GM12878 (cell line): ENCODE measurements at regions not wholly inside any gene's neighbourhood (a gene's known extent, or its start where the extent isn't known, plus 50 kb on each side); places are given as distances from the start of the nearest gene placed in this dataset.

ENCODE experiments used
- CREM ChIP-seq: IDR thresholded peaks from 2 replicates; pipeline ENCODE4 v1.6.1; 2014; ENCODE audit warnings: antibody characterized with exemption, low read depth
- ETV6 ChIP-seq, 2 experiments: fragments of 450-650 bp in 1 of 2; IDR thresholded peaks in 1 of 2; conservative IDR thresholded peaks in 1 of 2; 2 replicates each; pipeline ENCODE4 v1.6.1; 2014; ENCODE audit warnings: antibody characterized with exemption in 1 of 2, borderline replicate concordance in 1 of 2, low read depth in 1 of 2, mild to moderate bottlenecking in 1 of 2, moderate library complexity in 1 of 2
- EZH2 ChIP-seq: IDR thresholded peaks from 2 replicates; pipeline ENCODE4 v1.6.1; 2012; ENCODE audit warnings: low read depth, mild to moderate bottlenecking, control low read depth, inconsistent platforms, low read length, borderline replicate concordance; ENCODE audit not compliant: control insufficient read depth
- FOXM1 ChIP-seq: IDR thresholded peaks from 2 replicates; pipeline ENCODE4 v1.6.1; 2012; ENCODE audit warnings: low read depth, mild to moderate bottlenecking, inconsistent platforms, low read length, moderate library complexity
- POU2F2 ChIP-seq: IDR thresholded peaks from 3 replicates; pipeline ENCODE4 v1.6.1; 2011; ENCODE audit warnings: low read depth, mild to moderate bottlenecking, low read length, borderline replicate concordance
- SIX5 ChIP-seq: IDR thresholded peaks from 2 replicates; pipeline ENCODE4 v1.6.1; 2011; ENCODE audit warnings: mild to moderate bottlenecking, low read depth, low read length, moderate library complexity; ENCODE audit not compliant: severe bottlenecking
- SMAD1 ChIP-seq: fragments of 450-650 bp; IDR thresholded peaks from 2 replicates; pipeline ENCODE4 v1.6.1; 2018; ENCODE audit warnings: mild to moderate bottlenecking, low read depth; ENCODE audit not compliant: partially characterized antibody
- SP1 ChIP-seq: IDR thresholded peaks from one replicate; pipeline ENCODE4 v1.6.1; 2011; ENCODE audit warnings: low read depth, low read length
- TF ChIP-seq, protein P1 (sequence below): fragments of 450-650 bp; formaldehyde crosslinking; IDR thresholded peaks from 2 replicates; pipeline ENCODE4 v1.5.0; 2022; ENCODE audit warnings: mild to moderate bottlenecking, missing genetic modification characterization
- TF ChIP-seq, protein P2 (sequence below), 3 experiments: IDR thresholded peaks in 2 of 3; conservative IDR thresholded peaks in 1 of 3; 2 replicates each; pipeline ENCODE4 v1.5.1; 2011; ENCODE audit warnings: low read depth in 3 of 3, low read length in 3 of 3, mild to moderate bottlenecking in 3 of 3, control low read depth in 2 of 3, moderate library complexity in 2 of 3, inconsistent platforms in 1 of 3, mixed read lengths in 1 of 3; ENCODE audit not compliant: control insufficient read depth in 2 of 3, insufficient read depth in 1 of 3; ENCODE audit errors: extremely low read depth in 1 of 3
- TF ChIP-seq, protein P3 (sequence below): fragments of 450-650 bp; IDR thresholded peaks from 2 replicates; pipeline ENCODE4 v1.6.1; 2017; ENCODE audit warnings: mild to moderate bottlenecking
- TF ChIP-seq, protein P4 (sequence below): IDR thresholded peaks from 2 replicates; pipeline ENCODE4 v1.6.1; 2012; ENCODE audit warnings: low read depth, low read length, improper control_type of control experiment

DNA sequence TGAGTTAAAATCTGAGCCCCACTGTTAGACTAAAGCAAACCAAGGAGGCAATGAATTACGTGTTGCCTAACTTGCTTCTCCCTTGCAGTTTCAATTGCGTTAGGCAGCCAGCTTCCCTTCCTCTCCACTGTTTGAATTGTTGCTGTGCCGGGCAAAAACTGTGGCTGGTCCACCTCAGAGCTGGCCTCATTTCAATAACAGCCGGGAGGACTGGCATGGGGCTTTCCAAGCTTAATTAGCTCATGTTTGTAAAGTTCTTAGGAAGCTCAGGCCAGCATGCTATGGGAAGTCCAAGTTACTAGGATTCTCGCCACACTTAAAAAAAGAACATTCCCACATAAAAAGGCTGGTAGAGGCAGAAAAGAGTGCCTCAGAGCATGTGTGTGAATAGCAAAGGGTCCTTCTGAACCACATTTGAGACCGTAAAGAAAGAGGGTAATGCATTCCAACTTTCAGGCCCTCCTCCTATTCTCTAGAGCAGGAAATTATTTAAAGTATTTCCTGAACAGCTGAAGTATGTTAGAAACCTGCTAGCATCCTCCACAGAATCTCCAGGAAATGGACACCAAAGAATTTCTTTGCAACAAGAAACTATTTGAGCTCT is 79.0 kb upstream of the SMURF2 start:
- TF ChIP-seq, protein P1, sequence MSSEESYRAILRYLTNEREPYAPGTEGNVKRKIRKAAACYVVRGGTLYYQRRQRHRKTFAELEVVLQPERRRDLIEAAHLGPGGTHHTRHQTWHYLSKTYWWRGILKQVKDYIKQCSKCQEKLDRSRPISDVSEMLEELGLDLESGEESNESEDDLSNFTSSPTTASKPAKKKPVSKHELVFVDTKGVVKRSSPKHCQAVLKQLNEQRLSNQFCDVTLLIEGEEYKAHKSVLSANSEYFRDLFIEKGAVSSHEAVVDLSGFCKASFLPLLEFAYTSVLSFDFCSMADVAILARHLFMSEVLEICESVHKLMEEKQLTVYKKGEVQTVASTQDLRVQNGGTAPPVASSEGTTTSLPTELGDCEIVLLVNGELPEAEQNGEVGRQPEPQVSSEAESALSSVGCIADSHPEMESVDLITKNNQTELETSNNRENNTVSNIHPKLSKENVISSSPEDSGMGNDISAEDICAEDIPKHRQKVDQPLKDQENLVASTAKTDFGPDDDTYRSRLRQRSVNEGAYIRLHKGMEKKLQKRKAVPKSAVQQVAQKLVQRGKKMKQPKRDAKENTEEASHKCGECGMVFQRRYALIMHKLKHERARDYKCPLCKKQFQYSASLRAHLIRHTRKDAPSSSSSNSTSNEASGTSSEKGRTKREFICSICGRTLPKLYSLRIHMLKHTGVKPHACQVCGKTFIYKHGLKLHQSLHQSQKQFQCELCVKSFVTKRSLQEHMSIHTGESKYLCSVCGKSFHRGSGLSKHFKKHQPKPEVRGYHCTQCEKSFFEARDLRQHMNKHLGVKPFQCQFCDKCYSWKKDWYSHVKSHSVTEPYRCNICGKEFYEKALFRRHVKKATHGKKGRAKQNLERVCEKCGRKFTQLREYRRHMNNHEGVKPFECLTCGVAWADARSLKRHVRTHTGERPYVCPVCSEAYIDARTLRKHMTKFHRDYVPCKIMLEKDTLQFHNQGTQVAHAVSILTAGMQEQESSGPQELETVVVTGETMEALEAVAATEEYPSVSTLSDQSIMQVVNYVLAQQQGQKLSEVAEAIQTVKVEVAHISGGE (CRISPR knock-in tag) = no peak
- TF ChIP-seq POU2F2 = no peak
- TF ChIP-seq, protein P2, sequence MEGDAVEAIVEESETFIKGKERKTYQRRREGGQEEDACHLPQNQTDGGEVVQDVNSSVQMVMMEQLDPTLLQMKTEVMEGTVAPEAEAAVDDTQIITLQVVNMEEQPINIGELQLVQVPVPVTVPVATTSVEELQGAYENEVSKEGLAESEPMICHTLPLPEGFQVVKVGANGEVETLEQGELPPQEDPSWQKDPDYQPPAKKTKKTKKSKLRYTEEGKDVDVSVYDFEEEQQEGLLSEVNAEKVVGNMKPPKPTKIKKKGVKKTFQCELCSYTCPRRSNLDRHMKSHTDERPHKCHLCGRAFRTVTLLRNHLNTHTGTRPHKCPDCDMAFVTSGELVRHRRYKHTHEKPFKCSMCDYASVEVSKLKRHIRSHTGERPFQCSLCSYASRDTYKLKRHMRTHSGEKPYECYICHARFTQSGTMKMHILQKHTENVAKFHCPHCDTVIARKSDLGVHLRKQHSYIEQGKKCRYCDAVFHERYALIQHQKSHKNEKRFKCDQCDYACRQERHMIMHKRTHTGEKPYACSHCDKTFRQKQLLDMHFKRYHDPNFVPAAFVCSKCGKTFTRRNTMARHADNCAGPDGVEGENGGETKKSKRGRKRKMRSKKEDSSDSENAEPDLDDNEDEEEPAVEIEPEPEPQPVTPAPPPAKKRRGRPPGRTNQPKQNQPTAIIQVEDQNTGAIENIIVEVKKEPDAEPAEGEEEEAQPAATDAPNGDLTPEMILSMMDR (IDR thresholded peaks at IDR 0.05 in 2 of 3, conservative IDR thresholded peaks at IDR 0.05 in 1 of 3; ENCODE audit: control insufficient read depth in 2 of 3, extremely low read depth in 1 of 3, insufficient read depth in 1 of 3, low read depth in 3 of 3, low read length in 3 of 3) = no peak
- TF ChIP-seq, protein P3, sequence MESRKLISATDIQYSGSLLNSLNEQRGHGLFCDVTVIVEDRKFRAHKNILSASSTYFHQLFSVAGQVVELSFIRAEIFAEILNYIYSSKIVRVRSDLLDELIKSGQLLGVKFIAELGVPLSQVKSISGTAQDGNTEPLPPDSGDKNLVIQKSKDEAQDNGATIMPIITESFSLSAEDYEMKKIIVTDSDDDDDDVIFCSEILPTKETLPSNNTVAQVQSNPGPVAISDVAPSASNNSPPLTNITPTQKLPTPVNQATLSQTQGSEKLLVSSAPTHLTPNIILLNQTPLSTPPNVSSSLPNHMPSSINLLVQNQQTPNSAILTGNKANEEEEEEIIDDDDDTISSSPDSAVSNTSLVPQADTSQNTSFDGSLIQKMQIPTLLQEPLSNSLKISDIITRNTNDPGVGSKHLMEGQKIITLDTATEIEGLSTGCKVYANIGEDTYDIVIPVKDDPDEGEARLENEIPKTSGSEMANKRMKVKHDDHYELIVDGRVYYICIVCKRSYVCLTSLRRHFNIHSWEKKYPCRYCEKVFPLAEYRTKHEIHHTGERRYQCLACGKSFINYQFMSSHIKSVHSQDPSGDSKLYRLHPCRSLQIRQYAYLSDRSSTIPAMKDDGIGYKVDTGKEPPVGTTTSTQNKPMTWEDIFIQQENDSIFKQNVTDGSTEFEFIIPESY = no peak
- TF ChIP-seq, protein P4, sequence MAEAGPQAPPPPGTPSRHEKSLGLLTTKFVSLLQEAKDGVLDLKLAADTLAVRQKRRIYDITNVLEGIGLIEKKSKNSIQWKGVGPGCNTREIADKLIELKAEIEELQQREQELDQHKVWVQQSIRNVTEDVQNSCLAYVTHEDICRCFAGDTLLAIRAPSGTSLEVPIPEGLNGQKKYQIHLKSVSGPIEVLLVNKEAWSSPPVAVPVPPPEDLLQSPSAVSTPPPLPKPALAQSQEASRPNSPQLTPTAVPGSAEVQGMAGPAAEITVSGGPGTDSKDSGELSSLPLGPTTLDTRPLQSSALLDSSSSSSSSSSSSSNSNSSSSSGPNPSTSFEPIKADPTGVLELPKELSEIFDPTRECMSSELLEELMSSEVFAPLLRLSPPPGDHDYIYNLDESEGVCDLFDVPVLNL = no peak
- no peak for TF ChIP-seq SIX5
- no peak for TF ChIP-seq ETV6 (conservative IDR thresholded peaks at IDR 0.05 in 1 of 2, IDR thresholded peaks at IDR 0.05 in 1 of 2; ENCODE audit: borderline replicate concordance in 1 of 2, low read depth in 1 of 2)
- no peak for TF ChIP-seq SMAD1
- no peak for TF ChIP-seq EZH2
- no peak for TF ChIP-seq CREM
- no peak for TF ChIP-seq FOXM1
- no peak for TF ChIP-seq SP1
